K562 (cell line): ENCODE measurements at regions not wholly inside any gene's neighbourhood (a gene's known extent, or its start where the extent isn't known, plus 50 kb on each side); places are given as distances from the start of the nearest gene placed in this dataset.

Experiments used
- ATAC-seq: fragments of 200-7000 bp; cut with Tn5 transposase; 3 replicates; pipeline ENCODE4 v1.9.1; 2020; ENCODE audit warnings: moderate library complexity
- BruUV-seq: library from RNA; stranded (reverse); fragments of 400-500 nt; replicated peaks from 2 replicates; lab custom pipeline; 2021; lab: Mats Ljungman, UMichigan
- CTCF ChIA-PET: fragments of 300-600 bp; formaldehyde crosslinking; extraction: SDS; loops from one replicate; lab custom pipeline; 2021; ENCODE audit warnings: low intra/inter-chr PET ratio; lab: Yijun Ruan, JAX
- POLR2A ChIA-PET: fragments of 300-600, 350-650 bp; sonication (Branson Sonifier 250); formaldehyde crosslinking; extraction: SDS; loops from one replicate; lab custom pipeline; 2021; ENCODE audit warnings: antibody characterized with exemption, inconsistent platforms; lab: Yijun Ruan, JAX
- DNase-seq, 4 experiments: peaks; one replicate each; pipeline versions ENCODE4 v3.0.0 to v3.0.0-alpha.2; 2011 to 2018; ENCODE audit warnings: low spot score in 3 of 4, mixed read lengths in 3 of 4; ENCODE audit errors: extremely low read depth in 1 of 4
- FAIRE-seq: peaks from 2 replicates; lab custom pipeline; 2011; peaks lifted over from hg19 to GRCh38; lab: Jason Lieb, UNC
- H2AFZ ChIP-seq: 2 replicates; pipeline ENCODE4 v1.6.0; 2011; ENCODE audit warnings: low read depth, low read length, control low read depth, inconsistent platforms
- H3K27ac ChIP-seq: fragments of 200-600 bp; 3 replicates; pipeline ENCODE4 v1.8.0; 2011; ENCODE audit warnings: low read depth, mild to moderate bottlenecking, control low read depth, inconsistent platforms, low read length, moderate library complexity, mixed read lengths; ENCODE audit errors: extremely low read depth
- H3K27me3 ChIP-seq, 2 experiments: fragments of 300-600 bp in 1 of 2; 2 replicates in 1 of 2; 3 replicates in 1 of 2; pipeline versions ENCODE4 v1.6.0 to v1.8.0; 2011; ENCODE audit warnings: inconsistent platforms in 2 of 2, low read length in 2 of 2, mild to moderate bottlenecking in 1 of 2, mixed read lengths in 1 of 2, moderate library complexity in 1 of 2; ENCODE audit not compliant: control insufficient read depth in 2 of 2, insufficient read depth in 2 of 2
- H3K36me3 ChIP-seq: fragments of 300-600 bp; 3 replicates; pipeline ENCODE4 v1.8.0; 2011; ENCODE audit warnings: mild to moderate bottlenecking, low read length, inconsistent platforms; ENCODE audit not compliant: control insufficient read depth, insufficient read depth
- H3K4me1 ChIP-seq, 2 experiments: fragments of 200-600 bp in 1 of 2; replicated peaks in 1 of 2; 2 replicates in 1 of 2; 3 replicates in 1 of 2; pipeline versions ENCODE4 v1.5.1 to v1.8.0; 2011; ENCODE audit warnings: inconsistent platforms in 2 of 2, low read length in 2 of 2, mild to moderate bottlenecking in 1 of 2, mixed read lengths in 1 of 2, moderate library complexity in 1 of 2; ENCODE audit not compliant: control insufficient read depth in 2 of 2, insufficient read depth in 2 of 2
- H3K4me2 ChIP-seq: 2 replicates; pipeline ENCODE4 v1.6.1; 2011; ENCODE audit warnings: low read length, control low read depth, inconsistent platforms, mixed read lengths; ENCODE audit not compliant: insufficient read depth
- H3K4me3 ChIP-seq: fragments of 200-600 bp; sonication (generic), shearing (Covaris generic); 2 replicates; pipeline ENCODE4 v1.5.1; 2016; ENCODE audit warnings: control low read depth, inconsistent platforms
- H3K79me2 ChIP-seq: fragments of 200-600 bp; 3 replicates; pipeline ENCODE4 v1.8.0; 2011; ENCODE audit warnings: low read length, inconsistent platforms; ENCODE audit not compliant: control insufficient read depth, insufficient read depth
- H3K9ac ChIP-seq, 2 experiments: 2 replicates each; pipeline versions ENCODE4 v1.6.0 to v1.6.1; 2011; ENCODE audit warnings: low read depth in 2 of 2, low read length in 2 of 2, control low read depth in 1 of 2, inconsistent platforms in 1 of 2, mild to moderate bottlenecking in 1 of 2, mixed read lengths in 1 of 2; ENCODE audit not compliant: insufficient read depth in 1 of 2
- H3K9me1 ChIP-seq: one replicate; pipeline ENCODE4 v1.6.0; 2011; ENCODE audit warnings: inconsistent platforms, mild to moderate bottlenecking, low read length, moderate library complexity; ENCODE audit not compliant: control insufficient read depth, insufficient read depth
- H3K9me3 ChIP-seq: replicated peaks from 2 replicates; pipeline ENCODE4 v1.5.1; 2011; ENCODE audit warnings: low read depth, low read length, inconsistent platforms; ENCODE audit not compliant: control insufficient read depth, insufficient read depth
- H4K20me1 ChIP-seq: replicated peaks from 2 replicates; pipeline ENCODE4 v1.6.1; 2011; ENCODE audit warnings: low read length, inconsistent platforms, mixed read lengths; ENCODE audit not compliant: control insufficient read depth, insufficient read depth
- AFF4 ChIP-seq: sonication (generic); formaldehyde crosslinking; IDR thresholded peaks from 2 replicates; pipeline ENCODE4 v1.8.0; 2023; ENCODE audit warnings: mild to moderate bottlenecking, missing genetic modification reagents
- ETV6 ChIP-seq, 3 experiments: fragments of 150-350 bp in 1 of 3; sonication (generic) in 1 of 3; formaldehyde crosslinking in 1 of 3; IDR thresholded peaks; 2 replicates each; pipeline versions ENCODE4 v1.6.1 to v1.8.0; 2014 to 2022; ENCODE audit warnings: borderline replicate concordance in 2 of 3, low read depth in 2 of 3, antibody characterized with exemption in 1 of 3, low read length in 1 of 3, mild to moderate bottlenecking in 1 of 3, missing genetic modification reagents in 1 of 3
- MBD2 ChIP-seq: sonication (generic); IDR thresholded peaks from 2 replicates; pipeline ENCODE4 v1.6.1; 2016; ENCODE audit warnings: low read depth, borderline replicate concordance
- MCM5 ChIP-seq: fragments of 450-650 bp; IDR thresholded peaks from 2 replicates; pipeline ENCODE4 v1.6.1; 2016; ENCODE audit warnings: low read depth
- MTA3 ChIP-seq: fragments of 450-650 bp; formaldehyde crosslinking; IDR thresholded peaks from 2 replicates; pipeline ENCODE4 v1.6.1; 2017; ENCODE audit warnings: mild to moderate bottlenecking, borderline replicate concordance
- NR4A1 ChIP-seq, 2 experiments: fragments of 250-450 bp in 1 of 2; fragments of 450-650 bp in 1 of 2; sonication (Bioruptor Pico) in 1 of 2; IDR thresholded peaks; 2 replicates each; pipeline versions ENCODE4 v1.4.0 to v1.6.1; 2016 to 2020; ENCODE audit warnings: mild to moderate bottlenecking in 2 of 2, missing compliant biosample characterization in 1 of 2, missing genetic modification characterization in 1 of 2, moderate library complexity in 1 of 2
- SUPT5H ChIP-seq: fragments of 450-650 bp; IDR thresholded peaks from 2 replicates; pipeline ENCODE4 v1.6.1; 2016
- TGIF2 ChIP-seq: sonication (generic); formaldehyde crosslinking; IDR thresholded peaks from 2 replicates; pipeline ENCODE4 v1.8.1; 2022; ENCODE audit warnings: mild to moderate bottlenecking, missing genetic modification reagents, moderate library complexity
- TRIM25 ChIP-seq: fragments of 450-650 bp; IDR thresholded peaks from 2 replicates; pipeline ENCODE4 v1.7.0; 2016; ENCODE audit warnings: borderline replicate concordance
- ZNF316 ChIP-seq: fragments of 450-650 bp; IDR thresholded peaks from 2 replicates; pipeline ENCODE4 v1.6.1; 2016
- WGBS: fragments of 100-300 bp; shearing (Covaris generic); methylation state at CpG from one replicate; pipeline ENCODE4 v1.1.6; 2016; ENCODE audit warnings: low coverage, mixed read lengths; ENCODE audit not compliant: insufficient coverage; ENCODE audit errors: missing lambda C conversion rate; 5-methylcytosine and 5-hydroxymethylcytosine counted together
- in situ Hi-C: fragments of 300-500 bp; cut with MboI; formaldehyde crosslinking; loops from 4 replicates; pipeline ENCODE4 v1.15.0; 2018; ENCODE audit warnings: inconsistent platforms, mixed read lengths
- intact Hi-C: fragments of 100-400 bp; cut with micrococcal nuclease; formaldehyde crosslinking; loops from 2 replicates; pipeline ENCODE4 v1.14.2; 2022

GRCh38 chr14:55803873-55804553 is 224.0 kb downstream of the KTN1 start:
- H3K4me3 ChIP-seq, result no peak overlapping the region
- no peak overlapping the region for H3K9ac ChIP-seq
- no peak overlapping the region for H3K27ac ChIP-seq
- no peaks in the 10 kb centered on the region for H3K9me3 ChIP-seq
- H3K79me2 ChIP-seq, result no peaks in the 10 kb centered on the region
- in situ Hi-C loops (no loop called here), intact Hi-C loops (no loop called here)
- POLR2A ChIA-PET, result interaction anchor here (0.9 kb wide), 1 partner anchor 10 kb away, joined by 4 read pairs; no protein-coding TSS in a partner anchor
- no peak for DNase-seq
- no peaks in the 10 kb centered on the region for H3K36me3 ChIP-seq
- TF ChIP-seq ETV6 (IDR thresholded peaks at IDR 0.05; ENCODE audit: borderline replicate concordance in 1 of 2, low read depth in 2 of 2, low read length in 1 of 2) (no peak), ETV6 (CRISPR knock-in tag; IDR thresholded peaks at IDR 0.05; ENCODE audit: borderline replicate concordance) (no peak), SUPT5H (no peak), TGIF2 (CRISPR knock-in tag) (no peak), NR4A1 (CRISPR knock-in tag; IDR thresholded peaks at IDR 0.05) (no peak), NR4A1 (tag; IDR thresholded peaks at IDR 0.05) (no peak), AFF4 (CRISPR knock-in tag) (no peak), ZNF316 (no peak), MCM5 (no peak), TRIM25 (no peak), MTA3 (no peak), MBD2 (no peak)
- TF ChIP-seq, all 486 proteins: peak for 0
- H3K9me1 ChIP-seq, result no peaks in the 10 kb centered on the region
- WGBS, result 50% methylated on average over 5 of the region's 5 CpGs
- H2AFZ ChIP-seq, result no peak overlapping the region
- H3K27me3 ChIP-seq, result no peaks in the 10 kb centered on the region
- H3K4me1 ChIP-seq, result peaks cover 4 to 27% of the 10 kb centered on the region in 2 experiments; a peak in 4 of 5 replicates
- FAIRE-seq (no peak), ATAC-seq (no peak)
- CTCF ChIA-PET, result no interaction called here
- no peak overlapping the region for H3K4me2 ChIP-seq
- BruUV-seq, result no TSS peak
- 0 out of 2 replicates have a peak, but pooled peaks cover 3% of the 10 kb centered on the region for H4K20me1 ChIP-seq
